H1 (cell line): ENCODE measurements at regions not wholly inside any gene's neighbourhood (a gene's known extent, or its start where the extent isn't known, plus 50 kb on each side); places are given as distances from the start of the nearest gene placed in this dataset.

Experiments
- BACH1 ChIP-seq: IDR thresholded peaks from 2 replicates; pipeline ENCODE4 v1.6.1; 2012; ENCODE audit warnings: low read length, improper control_type of control experiment
- EP300 ChIP-seq, 2 experiments: IDR thresholded peaks; 1 replicate in 1 of 2; 2 replicates in 1 of 2; pipeline ENCODE4 v1.6.1; 2011 to 2012; ENCODE audit warnings: low read depth in 2 of 2, low read length in 2 of 2, mild to moderate bottlenecking in 2 of 2, borderline replicate concordance in 1 of 2, inconsistent platforms in 1 of 2, moderate library complexity in 1 of 2
- POLR2A ChIP-seq, 2 experiments: IDR thresholded peaks; 1 replicate in 1 of 2; 2 replicates in 1 of 2; pipeline ENCODE4 v1.6.1; 2011; ENCODE audit warnings: low read depth in 2 of 2, low read length in 2 of 2, mild to moderate bottlenecking in 2 of 2; ENCODE audit errors: control extremely low read depth in 1 of 2
- SP2 ChIP-seq: IDR thresholded peaks from 2 replicates; pipeline ENCODE4 v1.6.1; 2012; ENCODE audit warnings: mild to moderate bottlenecking, low read length, inconsistent platforms
- TF ChIP-seq, protein P1 (sequence below), 3 experiments: IDR thresholded peaks; 1 replicate in 2 of 3; 2 replicates in 1 of 3; pipeline versions ENCODE4 v1.5.1 to v1.6.1; 2011; ENCODE audit warnings: low read length in 3 of 3, mild to moderate bottlenecking in 3 of 3, inconsistent platforms in 2 of 3, low read depth in 1 of 3, moderate library complexity in 1 of 3; ENCODE audit not compliant: insufficient read depth in 1 of 3; ENCODE audit errors: control extremely low read depth in 1 of 3
- TF ChIP-seq, protein P2 (sequence below): IDR thresholded peaks from 2 replicates; pipeline ENCODE4 v1.6.1; 2012; ENCODE audit warnings: inconsistent platforms

DNA sequence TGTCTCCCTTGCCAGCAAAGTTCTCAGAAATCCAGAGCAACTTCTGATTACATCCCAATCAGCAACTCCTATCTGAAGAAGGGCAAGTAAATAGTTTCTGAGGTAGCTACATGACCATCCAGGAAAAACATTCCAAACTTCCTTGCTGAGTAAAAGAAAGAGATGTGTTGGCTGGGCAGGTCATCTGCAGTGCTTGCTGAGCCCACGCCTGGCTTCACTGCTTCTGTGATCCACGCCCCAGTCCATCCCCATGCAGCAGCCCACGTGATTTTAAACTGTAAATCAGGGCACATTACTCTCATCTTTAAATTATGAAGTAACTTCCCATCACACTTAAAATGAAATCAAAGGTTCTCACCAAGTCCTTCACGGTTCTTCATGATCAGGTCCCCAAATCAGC is 603.6 kb downstream of the QKI start:
- TF ChIP-seq, protein P1, sequence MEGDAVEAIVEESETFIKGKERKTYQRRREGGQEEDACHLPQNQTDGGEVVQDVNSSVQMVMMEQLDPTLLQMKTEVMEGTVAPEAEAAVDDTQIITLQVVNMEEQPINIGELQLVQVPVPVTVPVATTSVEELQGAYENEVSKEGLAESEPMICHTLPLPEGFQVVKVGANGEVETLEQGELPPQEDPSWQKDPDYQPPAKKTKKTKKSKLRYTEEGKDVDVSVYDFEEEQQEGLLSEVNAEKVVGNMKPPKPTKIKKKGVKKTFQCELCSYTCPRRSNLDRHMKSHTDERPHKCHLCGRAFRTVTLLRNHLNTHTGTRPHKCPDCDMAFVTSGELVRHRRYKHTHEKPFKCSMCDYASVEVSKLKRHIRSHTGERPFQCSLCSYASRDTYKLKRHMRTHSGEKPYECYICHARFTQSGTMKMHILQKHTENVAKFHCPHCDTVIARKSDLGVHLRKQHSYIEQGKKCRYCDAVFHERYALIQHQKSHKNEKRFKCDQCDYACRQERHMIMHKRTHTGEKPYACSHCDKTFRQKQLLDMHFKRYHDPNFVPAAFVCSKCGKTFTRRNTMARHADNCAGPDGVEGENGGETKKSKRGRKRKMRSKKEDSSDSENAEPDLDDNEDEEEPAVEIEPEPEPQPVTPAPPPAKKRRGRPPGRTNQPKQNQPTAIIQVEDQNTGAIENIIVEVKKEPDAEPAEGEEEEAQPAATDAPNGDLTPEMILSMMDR (IDR thresholded peaks at IDR 0.05; ENCODE audit: control extremely low read depth in 1 of 3, insufficient read depth in 1 of 3, low read depth in 1 of 3, low read length in 3 of 3): no peak
- TF ChIP-seq, protein P2, sequence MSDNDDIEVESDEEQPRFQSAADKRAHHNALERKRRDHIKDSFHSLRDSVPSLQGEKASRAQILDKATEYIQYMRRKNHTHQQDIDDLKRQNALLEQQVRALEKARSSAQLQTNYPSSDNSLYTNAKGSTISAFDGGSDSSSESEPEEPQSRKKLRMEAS: no peak
- TF ChIP-seq BACH1: no peak
- TF ChIP-seq EP300 (IDR thresholded peaks at IDR 0.05; ENCODE audit: borderline replicate concordance in 1 of 2, low read depth in 2 of 2, low read length in 2 of 2): no peak
- no peak for TF ChIP-seq SP2
- TF ChIP-seq POLR2A (IDR thresholded peaks at IDR 0.05; ENCODE audit: control extremely low read depth in 1 of 2, low read depth in 2 of 2, low read length in 2 of 2): no peak
